SK-N-SH (cell line): ENCODE measurements at regions not wholly inside any gene's neighbourhood (a gene's known extent, or its start where the extent isn't known, plus 50 kb on each side); places are given as distances from the start of the nearest gene placed in this dataset.

Experiments used
- CTCF ChIA-PET: fragments of 300-600, 350-600 bp; formaldehyde crosslinking; extraction: SDS; loops from one replicate; lab custom pipeline; 2021; lab: Yijun Ruan, JAX
- POLR2A ChIA-PET: fragments of 350-600 bp; sonication (Branson Sonifier 250); formaldehyde crosslinking; extraction: SDS; loops from one replicate; lab custom pipeline; 2020; ENCODE audit warnings: antibody characterized with exemption, inconsistent platforms; lab: Yijun Ruan, JAX
- DNase-seq: peaks from one replicate; pipeline ENCODE4 v3.0.0; 2012
- H2AFZ ChIP-seq: fragments of 200-600 bp; sonication (generic); 2 replicates; pipeline ENCODE4 v1.8.1; 2016; ENCODE audit warnings: antibody characterized with exemption, mild to moderate bottlenecking, low read depth
- H3F3A ChIP-seq: fragments of 200-600 bp; sonication (generic); replicated peaks from 2 replicates; pipeline ENCODE3; 2016; ENCODE audit warnings: antibody characterized with exemption, mild to moderate bottlenecking; ENCODE audit not compliant: insufficient read depth
- H3K27ac ChIP-seq, 2 experiments: fragments of 200-500 bp in 1 of 2; fragments of 200-600 bp in 1 of 2; sonication (Bioruptor generic) in 1 of 2; sonication (generic), shearing (Covaris generic) in 1 of 2; 2 replicates each; pipeline versions ENCODE4 v1.5.1 to v1.6.1; 2014 to 2016; ENCODE audit warnings: low read depth in 2 of 2, inconsistent platforms in 1 of 2, low read length in 1 of 2, mild to moderate bottlenecking in 1 of 2, mixed read lengths in 1 of 2
- H3K27me3 ChIP-seq: fragments of 200-600 bp; sonication (generic), shearing (Covaris generic); 2 replicates; pipeline ENCODE4 v1.6.1; 2016; ENCODE audit warnings: mixed run types; ENCODE audit not compliant: insufficient read depth
- H3K36me3 ChIP-seq, 2 experiments: fragments of 200-500 bp in 1 of 2; fragments of 200-600 bp in 1 of 2; sonication (Bioruptor generic) in 1 of 2; sonication (generic) in 1 of 2; replicated peaks in 1 of 2; 2 replicates each; pipeline versions ENCODE3 to v1.5.1; 2014 to 2016; ENCODE audit warnings: low read length in 1 of 2, mild to moderate bottlenecking in 1 of 2; ENCODE audit not compliant: insufficient read depth in 2 of 2, control insufficient read depth in 1 of 2
- H3K4me1 ChIP-seq, 2 experiments: fragments of 200-500 bp in 1 of 2; fragments of 200-600 bp in 1 of 2; sonication (Bioruptor generic) in 1 of 2; sonication (generic), shearing (Covaris generic) in 1 of 2; 2 replicates each; pipeline versions ENCODE4 v1.5.1 to v1.6.1; 2014 to 2016; ENCODE audit warnings: low read depth in 1 of 2, low read length in 1 of 2, mixed run types in 1 of 2; ENCODE audit not compliant: insufficient read depth in 2 of 2, control insufficient read depth in 1 of 2
- H3K4me2 ChIP-seq: fragments of 200-600 bp; sonication (generic), shearing (Covaris generic); 2 replicates; pipeline ENCODE4 v1.6.1; 2017; ENCODE audit warnings: mixed run types
- H3K4me3 ChIP-seq, 2 experiments: fragments of 200-500 bp in 1 of 2; fragments of 200-600 bp in 1 of 2; sonication (Bioruptor generic) in 1 of 2; sonication (generic), shearing (Covaris generic) in 1 of 2; 2 replicates each; pipeline versions ENCODE4 v1.5.1 to v1.8.1; 2014 to 2016; ENCODE audit warnings: low read depth in 2 of 2, inconsistent platforms in 1 of 2, low read length in 1 of 2, mild to moderate bottlenecking in 1 of 2, mixed read lengths in 1 of 2, moderate library complexity in 1 of 2
- H3K79me2 ChIP-seq: fragments of 200-600 bp; sonication (generic); 2 replicates; pipeline ENCODE4 v1.8.1; 2017; ENCODE audit warnings: mild to moderate bottlenecking; ENCODE audit not compliant: insufficient read depth
- H3K9ac ChIP-seq: fragments of 200-600 bp; sonication (generic); 2 replicates; pipeline ENCODE4 v1.6.1; 2017; ENCODE audit warnings: mixed run types
- H3K9me2 ChIP-seq: fragments of 200-600 bp; sonication (generic); 2 replicates; pipeline ENCODE4 v1.6.1; 2017; ENCODE audit warnings: mixed run types
- H3K9me3 ChIP-seq: fragments of 200-600 bp; sonication (generic); 2 replicates; pipeline ENCODE4 v1.6.1; 2017; ENCODE audit warnings: mixed run types, mild to moderate bottlenecking, moderate library complexity
- H4K20me1 ChIP-seq: fragments of 200-600 bp; sonication (generic); 2 replicates; pipeline ENCODE4 v1.6.1; 2017; ENCODE audit warnings: mild to moderate bottlenecking, mixed run types; ENCODE audit not compliant: insufficient read depth
- FOXM1 ChIP-seq: IDR thresholded peaks from 2 replicates; pipeline ENCODE4 v1.4.0; 2012; ENCODE audit warnings: low read depth, mild to moderate bottlenecking
- MXI1 ChIP-seq: IDR thresholded peaks from 2 replicates; pipeline ENCODE4 v1.6.1; 2012; ENCODE audit warnings: mild to moderate bottlenecking, low read depth, low read length, improper control_type of control experiment
- NFIC ChIP-seq: IDR thresholded peaks from 2 replicates; pipeline ENCODE4 v1.4.0; 2012; ENCODE audit warnings: borderline replicate concordance
- NRF1 ChIP-seq: IDR thresholded peaks from 2 replicates; pipeline ENCODE4 v1.6.1; 2012; ENCODE audit warnings: low read depth, mild to moderate bottlenecking, low read length
- POLR2AphosphoS5 ChIP-seq: IDR thresholded peaks from 2 replicates; pipeline ENCODE4 v1.6.1; 2012; ENCODE audit warnings: low read depth, low read length
- RAD21 ChIP-seq: IDR thresholded peaks from 2 replicates; pipeline ENCODE4 v1.6.1; 2012; ENCODE audit warnings: mild to moderate bottlenecking, low read length
- RCOR1 ChIP-seq: fragments of 150-350 bp; IDR thresholded peaks from 2 replicates; pipeline ENCODE4 v1.6.1; 2017; ENCODE audit warnings: antibody characterized with exemption, low read length
- RFX5 ChIP-seq: IDR thresholded peaks from 2 replicates; pipeline ENCODE4 v1.6.1; 2012; ENCODE audit warnings: mild to moderate bottlenecking, improper control_type of control experiment, low read length
- TAF1 ChIP-seq: IDR thresholded peaks from 2 replicates; pipeline ENCODE4 v1.6.1; 2012; ENCODE audit warnings: low read depth, mild to moderate bottlenecking, low read length, moderate library complexity, borderline replicate concordance
- TCF12 ChIP-seq: IDR thresholded peaks from 2 replicates; pipeline ENCODE4 v1.4.0; 2012
- TEAD4 ChIP-seq: IDR thresholded peaks from 2 replicates; pipeline ENCODE4 v1.4.0; 2012; ENCODE audit warnings: mild to moderate bottlenecking, borderline replicate concordance; ENCODE audit not compliant: insufficient read depth
- WGBS: methylation state at CpG from one replicate; pipeline ENCODE4 v1.1.6; 2017; ENCODE audit warnings: low lambda C conversion rate; 5-methylcytosine and 5-hydroxymethylcytosine counted together
- TF ChIP-seq, protein P1 (sequence below): IDR thresholded peaks from 2 replicates; pipeline ENCODE4 v1.4.0; 2012; ENCODE audit warnings: low read depth
- TF ChIP-seq, protein P2 (sequence below): IDR thresholded peaks from 2 replicates; pipeline ENCODE4; 2012
- TF ChIP-seq, protein P3 (sequence below): fragments of 150-350 bp; IDR thresholded peaks from 2 replicates; pipeline ENCODE4 v1.6.1; 2016; ENCODE audit warnings: mild to moderate bottlenecking, low read depth, low read length

DNA sequence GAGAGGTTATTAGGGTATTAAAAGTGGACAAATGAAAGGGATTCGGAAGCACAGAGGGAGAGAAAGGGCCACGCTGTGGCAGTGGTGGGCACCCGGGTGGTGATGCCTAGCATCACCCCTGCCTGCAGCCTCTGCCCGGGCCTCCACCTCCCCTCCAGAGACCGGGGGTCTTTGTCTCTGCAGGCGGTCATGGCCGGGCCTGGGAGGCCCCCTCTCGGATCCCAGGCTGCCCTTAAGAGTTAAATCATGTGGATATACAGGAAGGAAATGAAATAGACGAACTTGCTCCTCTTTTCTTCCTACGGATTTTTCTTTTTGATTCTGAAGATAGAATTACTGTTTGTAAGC, 319.6 kb downstream of the ZNF536 start (continued):
- TF ChIP-seq NFIC (no peak), MXI1 (no peak)
- TF ChIP-seq, all 33 proteins: peak for 0

DNA sequence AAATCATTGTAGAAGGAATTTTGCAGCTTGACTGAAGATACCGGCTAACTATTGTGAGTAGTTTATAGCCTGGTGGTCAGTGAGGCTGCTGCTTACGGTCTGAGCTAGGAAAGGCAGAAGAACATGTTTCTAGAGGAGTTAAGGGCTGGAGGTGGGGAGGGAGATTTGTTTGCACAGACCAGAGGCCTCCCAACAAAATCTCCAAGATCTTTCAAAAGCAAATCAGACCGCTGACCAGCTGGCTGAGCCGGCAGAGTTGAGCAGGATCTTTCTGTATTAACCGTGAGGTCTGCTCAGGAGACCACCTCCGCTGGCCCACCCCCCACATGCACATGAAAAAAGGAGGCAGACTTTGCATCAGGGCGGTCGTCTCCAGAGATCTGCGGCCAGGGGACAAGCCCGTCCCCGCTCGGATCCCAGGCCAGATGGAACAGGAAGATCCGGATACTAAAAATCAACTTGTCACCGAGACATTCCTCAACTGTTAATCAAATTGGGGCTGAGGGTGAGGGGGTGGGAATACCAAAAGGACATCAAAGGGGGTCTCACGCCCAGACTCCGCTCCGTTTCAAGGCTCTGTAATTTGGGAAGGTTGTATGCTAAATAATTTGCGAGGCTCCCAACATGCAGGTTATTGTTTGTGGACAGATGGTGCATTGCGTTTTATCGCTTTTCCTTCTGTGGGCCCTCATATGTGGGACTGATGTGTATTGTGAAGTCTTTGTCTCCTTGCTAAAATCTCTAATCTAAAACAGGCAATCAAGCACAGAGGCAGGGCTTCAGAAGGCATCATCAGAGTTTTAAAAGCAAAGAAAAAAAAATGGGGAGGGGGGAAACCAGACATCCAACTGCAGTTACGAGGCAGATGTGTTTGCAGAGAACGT, 319.0 kb downstream of the ZNF536 start:
- Histone ChIP-seq H3F3A (no peaks in the 10 kb centered on the region), H3K9me2 (no peaks in the 10 kb centered on the region), H3K4me3 (peak overlapping the region; percentile 14 to 33; a peak in 3 of 4 replicates), H3K9ac (no peak overlapping the region), H4K20me1 (no peaks in the 10 kb centered on the region), H3K4me1 (peaks cover 5 to 84% of the 10 kb centered on the region in 2 experiments; a peak in 3 of 4 replicates), H3K36me3 (no peaks in the 10 kb centered on the region), H3K27me3 (no peaks in the 10 kb centered on the region; the same call in 1 of the 2 replicates), H2AFZ (no peak overlapping the region), H3K27ac (peak overlapping the region in 1 of 2 experiments; percentile 99; a peak in 2 of 4 replicates), H3K9me3 (no peaks in the 10 kb centered on the region), H3K4me2 (peak overlapping the region; percentile 54; the same call in 1 of the 2 replicates), H3K79me2 (no peaks in the 10 kb centered on the region)
- POLR2A ChIA-PET = no interaction called here
- WGBS = 17% methylated on average over 20 of the region's 22 CpGs
- DNase-seq = peak; percentile 44
- no peak for TF ChIP-seq RFX5
- 0 out of 2 replicates have a peak, but pooled peaks have one; percentile 18 for TF ChIP-seq MXI1
- TF ChIP-seq RAD21 = no peak
- CTCF ChIA-PET = interaction anchor here (0.7 to 10.8 kb wide), 7 partner anchors 19 to 1533 kb away, joined by 3 to 182 read pairs (median 5); no protein-coding TSS in a partner anchor

DNA sequence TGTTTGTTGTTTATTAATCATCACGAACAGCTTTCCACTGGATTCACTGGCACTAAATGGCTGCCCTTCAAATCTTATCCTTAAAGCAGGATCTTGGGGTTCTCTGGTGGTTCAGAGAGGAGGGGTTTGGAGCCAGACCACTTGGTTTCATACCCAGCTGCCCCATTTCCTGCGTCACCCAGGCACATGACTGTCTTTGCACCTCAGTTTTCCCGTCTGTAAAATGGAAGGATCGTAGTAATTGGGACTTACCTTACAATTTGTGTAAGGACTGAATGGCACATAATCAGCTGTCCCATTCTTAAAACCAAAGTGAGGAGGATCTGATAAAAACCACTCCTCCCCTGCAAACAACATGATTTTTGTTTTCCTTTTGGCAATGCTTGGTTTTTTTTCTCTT, 318.3 kb downstream of the ZNF536 start:
- Histone ChIP-seq H4K20me1 (no peaks in the 10 kb centered on the region), H3K4me3 (no peak overlapping the region), H3K9me2 (no peaks in the 10 kb centered on the region), H3K36me3 (no peaks in the 10 kb centered on the region), H3K4me1 (peaks cover 5 to 90% of the 10 kb centered on the region in 2 experiments; a peak in 3 of 4 replicates), H2AFZ (no peak overlapping the region), H3K79me2 (no peaks in the 10 kb centered on the region), H3F3A (no peaks in the 10 kb centered on the region), H3K4me2 (no peak overlapping the region), H3K9ac (no peak overlapping the region), H3K9me3 (no peaks in the 10 kb centered on the region), H3K27ac (peak overlapping the region in 1 of 2 experiments; percentile 99; a peak in 2 of 4 replicates), H3K27me3 (no peaks in the 10 kb centered on the region; the same call in 1 of the 2 replicates)
- POLR2A ChIA-PET = no interaction called here
- 46% methylated on average over 4 of the region's 4 CpGs for WGBS
- DNase-seq = no peak
- CTCF ChIA-PET = interaction anchor here (0.7 to 10.8 kb wide), 11 partner anchors 13 to 1534 kb away, joined by 3 to 182 read pairs (median 4); no protein-coding TSS in a partner anchor
- TF ChIP-seq, protein P1, sequence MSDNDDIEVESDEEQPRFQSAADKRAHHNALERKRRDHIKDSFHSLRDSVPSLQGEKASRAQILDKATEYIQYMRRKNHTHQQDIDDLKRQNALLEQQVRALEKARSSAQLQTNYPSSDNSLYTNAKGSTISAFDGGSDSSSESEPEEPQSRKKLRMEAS = no peak
- no peak for TF ChIP-seq POLR2AphosphoS5
- TF ChIP-seq, protein P2, sequence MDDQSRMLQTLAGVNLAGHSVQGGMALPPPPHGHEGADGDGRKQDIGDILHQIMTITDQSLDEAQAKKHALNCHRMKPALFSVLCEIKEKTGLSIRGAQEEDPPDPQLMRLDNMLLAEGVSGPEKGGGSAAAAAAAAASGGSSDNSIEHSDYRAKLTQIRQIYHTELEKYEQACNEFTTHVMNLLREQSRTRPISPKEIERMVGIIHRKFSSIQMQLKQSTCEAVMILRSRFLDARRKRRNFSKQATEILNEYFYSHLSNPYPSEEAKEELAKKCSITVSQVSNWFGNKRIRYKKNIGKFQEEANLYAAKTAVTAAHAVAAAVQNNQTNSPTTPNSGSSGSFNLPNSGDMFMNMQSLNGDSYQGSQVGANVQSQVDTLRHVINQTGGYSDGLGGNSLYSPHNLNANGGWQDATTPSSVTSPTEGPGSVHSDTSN = no peak
- TF ChIP-seq RFX5 = no peak
- TF ChIP-seq TAF1 = no peak
- no peak for TF ChIP-seq NFIC
- no peak for TF ChIP-seq TEAD4
- no peak for TF ChIP-seq FOXM1
- no peak for TF ChIP-seq RCOR1
- TF ChIP-seq TCF12 = no peak
- TF ChIP-seq NRF1 = no peak
- TF ChIP-seq, protein P3, sequence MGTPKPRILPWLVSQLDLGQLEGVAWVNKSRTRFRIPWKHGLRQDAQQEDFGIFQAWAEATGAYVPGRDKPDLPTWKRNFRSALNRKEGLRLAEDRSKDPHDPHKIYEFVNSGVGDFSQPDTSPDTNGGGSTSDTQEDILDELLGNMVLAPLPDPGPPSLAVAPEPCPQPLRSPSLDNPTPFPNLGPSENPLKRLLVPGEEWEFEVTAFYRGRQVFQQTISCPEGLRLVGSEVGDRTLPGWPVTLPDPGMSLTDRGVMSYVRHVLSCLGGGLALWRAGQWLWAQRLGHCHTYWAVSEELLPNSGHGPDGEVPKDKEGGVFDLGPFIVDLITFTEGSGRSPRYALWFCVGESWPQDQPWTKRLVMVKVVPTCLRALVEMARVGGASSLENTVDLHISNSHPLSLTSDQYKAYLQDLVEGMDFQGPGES = no peak
